CD4-positive, alpha-beta T cell treated with Interleukin-17A for 1 hour (primary cell): ENCODE measurements at regions not wholly inside any gene's neighbourhood (a gene's known extent, or its start where the extent isn't known, plus 50 kb on each side); places are given as distances from the start of the nearest gene placed in this dataset.
"Not testable (repeated sequence)": the region's sequence is repeated elsewhere in the genome, so short reads cannot be mapped to it uniquely, and the experiment has no call there.

Experiments used
- DNase-seq: peaks from one replicate; pipeline ENCODE4 v3.0.0-alpha.2; 2020

DNA sequence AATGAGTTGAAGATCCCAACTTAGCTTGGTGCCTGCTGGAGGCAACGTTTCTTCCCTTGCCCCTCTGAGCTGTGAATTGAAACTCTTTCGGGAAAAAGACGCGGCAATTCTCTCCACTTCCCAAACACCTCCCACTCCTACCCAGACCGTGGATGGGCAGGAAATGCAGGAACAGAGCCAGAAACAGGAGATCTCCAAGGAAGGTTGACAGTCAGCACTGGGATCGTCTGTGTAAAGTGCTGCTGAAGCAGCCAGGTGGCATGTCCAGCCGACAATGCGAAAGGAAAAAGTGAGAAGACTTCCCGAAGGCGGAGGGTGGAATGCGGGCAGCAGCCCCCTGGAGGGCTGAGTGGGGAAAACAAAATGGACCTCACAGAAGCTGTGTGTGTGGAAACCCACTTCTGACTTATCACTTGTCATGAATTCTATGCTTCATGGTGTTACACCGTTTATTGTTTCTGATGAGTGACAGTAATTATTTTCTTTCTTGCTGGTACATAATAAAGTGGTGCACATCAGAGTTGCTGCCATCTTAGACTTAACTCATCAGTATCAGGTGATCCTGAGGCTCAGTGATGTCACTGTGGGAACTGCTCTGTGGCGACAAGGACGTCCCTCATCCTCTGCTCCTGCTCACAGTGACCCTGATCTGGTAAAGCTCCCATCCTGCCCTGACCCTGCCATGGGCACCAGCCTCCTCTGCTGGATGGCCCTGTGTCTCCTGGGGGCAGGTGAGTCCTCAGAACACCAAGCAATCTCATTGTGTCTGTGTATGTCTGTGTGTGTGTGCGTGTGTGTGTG lies 220.5 kb upstream of the PRSS1 start:
- DNase-seq = peak; percentile 27

DNA sequence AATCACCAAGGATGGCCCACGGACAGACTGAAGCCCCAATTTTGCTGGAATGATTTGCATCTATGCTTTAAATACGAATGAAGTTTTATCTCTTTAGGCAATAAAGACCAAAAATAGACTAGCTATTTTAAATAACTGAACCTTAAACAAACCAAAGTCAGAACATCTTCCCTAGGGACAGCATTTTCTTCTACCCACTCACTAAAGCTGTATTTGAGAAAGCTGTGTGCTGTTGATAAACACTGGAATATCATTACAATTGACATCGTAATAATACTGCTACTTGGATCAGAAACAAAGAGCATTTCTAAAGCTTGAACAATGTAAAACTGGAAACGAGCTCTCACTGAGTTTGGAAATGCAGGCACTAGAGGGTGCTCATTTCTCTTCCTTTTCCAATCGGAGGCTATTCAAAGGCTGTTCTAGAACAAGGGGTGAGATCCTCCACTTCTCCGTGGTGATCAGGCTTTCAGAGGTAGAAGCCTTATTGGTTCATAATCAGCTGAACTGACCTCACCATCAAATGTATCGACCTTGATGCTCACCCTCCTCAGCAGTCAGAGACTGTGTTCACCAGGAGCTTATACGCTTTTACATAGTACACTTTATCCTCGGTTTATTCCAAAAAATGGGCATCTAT lies 225.3 kb upstream of the PRSS1 start:
- no peak for DNase-seq

DNA sequence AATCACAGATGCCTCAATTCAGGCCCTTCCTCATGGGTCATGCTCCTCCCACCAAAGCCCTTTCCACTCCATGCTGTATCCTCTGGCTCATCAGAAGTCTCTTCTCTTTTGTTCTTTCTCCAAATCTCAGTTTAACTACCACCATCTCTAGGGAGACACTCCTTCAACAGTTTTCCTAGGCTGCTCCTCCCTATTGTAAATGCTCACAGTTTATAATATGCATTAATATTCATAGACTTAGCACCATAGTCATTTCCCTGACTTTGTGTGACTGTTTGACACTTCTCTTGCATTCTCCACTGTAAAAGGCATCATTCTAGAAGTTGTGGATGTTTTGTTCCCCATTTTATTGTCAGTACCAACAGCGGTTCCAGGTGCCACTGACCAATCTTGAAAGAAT lies 226.5 kb upstream of the PRSS1 start:
- no peak for DNase-seq

DNA sequence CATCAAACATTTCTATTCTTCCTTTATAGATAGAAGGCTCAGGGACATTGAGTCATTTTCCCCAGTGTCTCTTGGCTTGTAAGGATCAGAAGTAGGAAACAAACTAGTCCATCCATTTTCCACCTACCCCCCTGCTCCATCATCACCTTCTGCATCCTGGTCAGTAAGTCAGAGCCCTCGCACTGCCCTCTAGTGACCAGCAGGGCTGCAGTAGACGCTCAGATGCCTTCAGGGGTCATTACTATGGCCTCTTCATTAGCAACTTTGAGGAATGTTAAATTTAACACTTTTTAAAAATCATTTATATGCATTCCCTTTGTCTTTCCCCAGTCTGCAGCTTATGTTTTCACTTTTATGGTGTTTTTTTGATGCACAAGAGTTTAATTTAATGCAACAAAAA lies 228.4 kb upstream of the PRSS1 start:
- not testable (repeated sequence) for DNase-seq

DNA sequence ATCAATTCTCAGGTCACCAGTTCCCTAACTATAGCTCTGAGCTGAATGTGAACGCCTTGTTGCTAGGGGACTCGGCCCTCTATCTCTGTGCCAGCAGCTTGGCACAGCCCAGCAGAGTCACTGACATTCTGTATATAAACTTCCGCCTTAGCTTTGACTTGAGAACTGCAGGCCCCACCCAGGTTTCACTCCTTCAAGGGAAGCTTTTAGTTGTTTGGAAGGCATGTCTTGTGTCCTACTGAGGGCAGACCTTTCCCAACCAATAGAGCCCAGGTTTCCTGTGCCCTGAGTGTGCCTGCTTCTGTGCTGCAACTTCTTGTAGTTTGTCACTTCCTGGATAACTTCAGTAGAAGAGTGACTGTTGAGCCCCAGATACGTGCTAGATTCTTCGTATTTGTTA lies 228.8 kb upstream of the PRSS1 start:
- not testable (repeated sequence) for DNase-seq

DNA sequence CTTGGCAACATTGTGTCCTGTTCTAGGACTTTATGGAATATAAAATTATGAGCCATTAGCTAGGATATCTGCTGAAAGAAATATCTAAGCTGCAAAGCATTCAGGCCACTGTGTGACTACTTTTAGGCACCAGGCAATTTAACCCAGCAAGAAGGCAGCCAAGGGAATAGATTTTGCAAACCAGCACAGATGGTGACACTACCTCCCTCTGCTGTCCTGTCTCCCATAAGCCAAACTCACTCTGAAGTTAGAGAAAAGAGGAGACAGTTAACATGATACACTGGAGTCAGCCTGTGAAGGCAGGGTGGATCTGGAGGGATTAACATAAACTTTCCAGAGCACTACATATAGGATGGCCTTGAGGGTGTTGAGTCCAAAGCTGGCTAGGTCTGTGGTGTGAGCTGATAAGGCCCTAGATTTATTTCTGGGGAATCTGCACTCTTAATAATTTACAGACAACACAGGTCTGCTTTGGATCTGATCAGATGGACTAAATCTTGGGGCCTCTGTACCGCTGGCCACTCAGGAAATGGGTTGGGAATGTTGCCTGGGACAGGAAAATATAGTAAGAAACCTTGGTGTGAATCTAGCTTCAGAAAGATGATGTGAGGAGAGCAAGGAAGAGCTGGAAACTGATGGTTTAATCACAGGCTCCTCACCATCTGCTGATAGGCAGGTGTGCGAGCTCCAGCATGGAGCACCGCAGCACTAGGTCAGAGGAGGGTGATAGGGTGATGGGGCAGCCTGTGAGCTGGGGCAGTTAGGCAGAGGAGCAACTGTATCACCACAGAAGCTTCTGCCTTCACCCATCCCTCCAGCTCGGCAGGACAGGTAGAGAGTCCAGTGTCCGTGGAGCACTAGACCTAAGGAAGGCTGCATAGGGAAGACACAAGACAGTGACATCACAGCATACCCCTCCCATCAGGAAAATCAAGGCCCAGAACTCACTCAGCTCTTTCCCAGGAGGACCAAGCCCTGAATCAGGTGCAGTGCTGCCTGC lies 229.9 kb upstream of the PRSS1 start:
- no peak for DNase-seq

DNA sequence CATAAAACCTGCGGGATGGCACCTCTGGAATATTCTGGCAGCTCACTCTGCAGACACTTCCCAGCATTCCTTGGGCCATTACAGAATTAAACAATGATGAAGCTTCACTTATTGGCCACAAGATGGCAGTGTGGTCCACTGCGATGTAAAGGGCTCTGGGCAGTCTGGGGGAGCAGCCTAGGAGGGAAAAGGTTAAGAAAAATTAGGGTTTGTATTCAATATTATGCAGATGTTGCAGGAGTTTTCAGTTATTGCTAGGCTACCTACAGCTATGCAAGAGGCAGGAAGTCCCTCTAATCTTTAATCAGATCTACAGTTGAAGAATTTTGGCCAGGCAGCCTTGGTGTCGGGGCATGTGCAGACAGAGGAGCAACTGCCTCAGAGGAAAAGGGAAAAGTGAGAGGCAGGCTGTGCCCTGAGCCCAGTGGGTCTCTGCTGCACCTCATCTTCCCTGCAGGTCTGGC lies 233.2 kb upstream of the PRSS1 start:
- peak; percentile 57 for DNase-seq

DNA sequence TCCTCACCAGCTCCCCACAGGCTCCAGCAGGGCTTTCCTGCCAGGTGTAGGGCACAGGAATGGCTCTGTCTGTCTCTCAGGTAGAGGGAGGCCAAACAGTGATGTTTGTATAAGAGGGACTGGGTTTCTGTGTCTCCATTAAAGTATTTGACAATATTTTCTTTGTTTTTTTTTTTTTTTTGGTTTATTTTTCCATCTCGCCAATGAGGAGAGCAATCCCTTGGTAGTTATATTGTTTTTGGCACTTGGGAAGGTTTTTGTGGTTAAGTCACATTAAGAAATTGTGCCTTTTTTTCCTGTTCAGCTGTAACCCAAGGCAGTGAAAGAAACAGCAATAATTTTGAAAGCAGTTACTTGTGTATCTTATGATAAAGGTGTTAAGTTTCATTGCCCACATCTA lies 234.6 kb upstream of the PRSS1 start:
- not testable (repeated sequence) for DNase-seq

DNA sequence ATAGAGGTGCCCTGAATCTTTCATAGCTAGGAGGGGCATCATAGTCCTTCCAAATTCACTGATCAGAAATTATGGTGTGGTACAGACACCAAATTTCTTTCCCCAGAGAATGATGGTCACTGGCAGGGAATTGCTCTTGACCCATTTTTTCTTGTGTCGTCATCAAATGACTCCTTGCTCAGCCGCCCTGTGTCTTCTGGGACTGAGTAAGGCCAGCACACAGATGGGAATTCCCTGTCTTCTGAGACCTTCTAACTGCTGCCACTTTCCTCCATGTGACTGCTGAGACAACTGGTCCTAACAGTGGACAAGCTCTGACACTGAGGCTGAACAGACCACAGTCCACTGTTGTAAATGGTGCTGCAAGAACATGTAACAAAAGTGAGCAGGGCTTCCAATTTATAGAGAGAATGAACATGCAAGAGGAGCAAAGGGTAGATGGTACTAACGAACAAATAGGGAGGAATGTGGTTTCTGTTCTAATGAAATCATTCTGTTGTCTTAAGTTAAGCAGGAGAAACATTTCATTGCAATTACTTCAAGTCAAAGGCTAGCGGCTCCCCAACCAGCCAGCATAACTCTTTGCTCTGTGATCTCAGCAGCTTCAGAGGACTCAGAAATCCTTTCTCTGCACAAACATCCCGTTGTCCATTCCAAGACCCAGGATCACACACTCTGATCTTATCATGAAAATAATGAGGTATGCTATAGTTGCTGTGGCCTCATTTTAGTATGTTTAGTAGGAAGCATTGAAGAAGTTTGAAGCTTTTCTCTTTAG lies 235.9 kb upstream of the PRSS1 start:
- DNase-seq = no peak

DNA sequence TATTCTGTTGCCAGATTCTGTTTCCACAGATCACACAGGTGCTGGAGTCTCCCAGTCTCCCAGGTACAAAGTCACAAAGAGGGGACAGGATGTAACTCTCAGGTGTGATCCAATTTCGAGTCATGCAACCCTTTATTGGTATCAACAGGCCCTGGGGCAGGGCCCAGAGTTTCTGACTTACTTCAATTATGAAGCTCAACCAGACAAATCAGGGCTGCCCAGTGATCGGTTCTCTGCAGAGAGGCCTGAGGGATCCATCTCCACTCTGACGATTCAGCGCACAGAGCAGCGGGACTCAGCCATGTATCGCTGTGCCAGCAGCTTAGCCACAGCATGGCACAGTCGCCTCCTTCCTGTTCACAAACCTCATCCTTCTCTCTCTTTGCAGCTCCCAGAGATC lies 237.5 kb upstream of the PRSS1 start:
- no peak for DNase-seq

DNA sequence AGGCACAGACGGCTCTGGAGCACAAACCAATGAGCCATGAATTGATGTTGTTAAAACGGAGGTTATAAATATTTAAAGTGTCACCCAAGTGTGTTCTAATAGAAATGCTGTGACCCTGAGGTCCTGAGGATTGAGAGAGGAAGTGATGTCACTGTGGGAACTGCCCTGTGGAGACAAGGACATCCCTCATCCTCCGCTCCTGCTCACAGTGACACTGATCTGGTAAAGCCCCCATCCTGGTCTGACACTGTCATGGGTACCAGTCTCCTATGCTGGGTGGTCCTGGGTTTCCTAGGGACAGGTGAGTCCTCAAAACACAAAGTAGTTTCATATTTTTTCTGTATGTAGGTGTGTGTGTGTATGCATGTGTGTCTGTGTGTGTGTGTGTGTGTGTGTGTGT lies 237.9 kb upstream of the PRSS1 start:
- DNase-seq = no peak

DNA sequence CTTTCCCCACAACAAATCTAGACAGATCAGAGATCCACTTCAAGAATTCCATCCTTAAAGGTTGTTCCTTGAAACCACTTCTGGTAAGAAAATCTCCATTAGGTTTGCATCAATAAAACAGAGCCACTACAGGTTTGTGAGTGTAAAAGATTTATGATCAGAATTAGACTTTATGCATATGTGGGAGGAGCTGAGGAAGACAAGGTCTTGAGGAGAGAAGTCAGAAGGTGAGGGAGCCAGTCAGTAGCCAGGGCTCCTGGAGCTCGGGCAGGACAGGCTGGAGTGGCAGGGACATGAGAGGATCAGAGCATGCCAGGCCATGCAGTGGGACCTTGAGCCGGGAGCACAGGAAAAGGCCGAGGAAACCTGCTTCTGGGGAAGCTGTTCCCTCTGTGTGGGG lies 240.0 kb upstream of the PRSS1 start:
- DNase-seq = not testable (repeated sequence)

DNA sequence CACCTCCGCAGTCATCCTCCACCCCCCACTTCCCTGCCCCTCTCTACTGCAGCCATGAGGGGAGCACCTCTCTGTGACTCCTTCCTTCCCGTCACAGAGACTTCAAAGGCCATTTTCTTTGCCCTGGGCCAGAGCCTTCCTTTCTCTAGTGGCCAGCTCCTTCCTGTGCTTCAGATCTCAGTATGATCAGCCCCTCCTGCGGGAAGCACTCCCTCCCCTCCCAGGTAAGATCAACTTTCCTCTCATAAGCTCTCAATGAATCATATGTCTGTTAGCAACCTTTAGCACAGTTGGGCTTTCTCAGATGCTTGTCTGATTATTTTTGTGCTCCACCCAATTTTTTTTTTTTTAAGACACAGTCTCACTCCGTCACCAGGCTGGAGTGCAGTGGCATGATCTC lies 241.0 kb upstream of the PRSS1 start:
- peak; percentile 32 for DNase-seq

DNA sequence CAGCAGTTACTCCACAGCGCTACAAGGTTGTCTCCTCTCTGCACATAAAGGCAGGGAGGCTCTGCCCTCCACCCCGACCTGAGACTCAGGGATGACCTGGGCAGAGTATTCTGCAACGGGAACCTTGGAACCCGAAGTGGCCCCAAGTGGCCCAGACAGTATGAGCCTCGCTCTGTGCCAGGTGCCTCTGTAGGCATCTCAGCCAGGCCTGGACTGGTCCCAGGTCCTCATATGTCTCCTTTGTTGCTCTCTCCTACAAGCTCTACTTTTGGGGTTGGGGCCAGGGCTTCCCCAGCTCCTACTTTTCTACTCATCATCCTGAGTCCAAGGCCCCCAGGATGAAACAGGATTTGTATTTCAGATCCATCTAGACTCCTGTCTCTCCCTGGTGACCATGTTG lies 241.5 kb upstream of the PRSS1 start:
- DNase-seq = no peak

DNA sequence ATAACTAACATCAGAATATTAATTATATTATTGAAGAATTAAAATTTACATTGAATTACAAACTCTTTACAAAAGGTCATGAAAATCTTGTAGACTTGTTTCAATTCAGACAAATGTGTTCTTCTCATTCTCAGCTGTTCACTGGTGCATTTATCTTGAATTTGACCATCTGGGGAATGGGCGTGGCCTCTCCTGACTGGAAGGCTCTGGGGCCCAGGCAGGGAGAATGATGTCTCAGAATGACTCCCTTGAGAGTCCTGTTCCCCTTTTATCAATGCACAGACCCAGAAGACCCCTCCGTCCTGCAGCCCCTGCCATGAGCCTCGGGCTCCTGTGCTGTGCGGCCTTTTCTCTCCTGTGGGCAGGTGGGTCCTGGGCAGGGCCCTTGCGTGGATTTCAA lies 242.2 kb upstream of the PRSS1 start:
- not testable (repeated sequence) for DNase-seq

DNA sequence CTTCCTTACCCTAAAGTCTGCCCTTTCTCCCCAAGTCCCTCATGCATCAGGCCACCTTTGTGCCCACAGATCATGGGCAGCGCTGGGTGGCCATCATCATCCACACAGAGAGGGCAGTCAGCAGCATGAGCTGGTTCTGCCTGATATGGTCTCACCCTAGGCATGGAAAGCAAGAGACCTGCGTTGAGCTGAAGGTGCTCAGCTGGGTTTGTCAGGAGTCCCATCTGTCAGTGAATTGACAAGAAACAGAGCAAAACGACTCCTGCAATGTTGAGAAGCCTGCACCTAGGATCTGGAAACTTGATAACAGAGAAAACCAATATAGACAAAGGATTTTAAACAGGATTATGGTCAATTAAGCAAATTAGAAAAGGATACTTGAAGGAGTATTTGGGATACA lies 242.7 kb upstream of the PRSS1 start:
- DNase-seq = no peak

DNA sequence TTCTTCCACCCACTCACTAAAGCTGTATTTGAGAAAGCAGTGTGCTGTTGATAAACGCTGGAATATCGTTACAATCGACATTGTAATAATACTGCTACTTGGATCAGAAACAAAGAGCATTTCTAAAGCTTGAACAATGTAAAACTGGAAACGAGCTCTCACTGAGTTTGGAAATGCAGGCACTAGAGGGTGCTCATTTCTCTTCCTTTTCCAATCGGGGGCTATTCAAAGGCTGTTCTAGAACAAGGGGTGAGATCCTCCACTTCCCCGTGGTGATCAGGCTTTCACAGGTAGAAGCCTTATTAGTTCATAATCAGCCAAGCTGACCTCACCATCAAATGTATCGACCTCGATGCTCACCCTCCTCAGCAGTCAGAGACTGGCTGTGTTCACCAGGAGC lies 245.3 kb upstream of the PRSS1 start:
- not testable (repeated sequence) for DNase-seq

DNA sequence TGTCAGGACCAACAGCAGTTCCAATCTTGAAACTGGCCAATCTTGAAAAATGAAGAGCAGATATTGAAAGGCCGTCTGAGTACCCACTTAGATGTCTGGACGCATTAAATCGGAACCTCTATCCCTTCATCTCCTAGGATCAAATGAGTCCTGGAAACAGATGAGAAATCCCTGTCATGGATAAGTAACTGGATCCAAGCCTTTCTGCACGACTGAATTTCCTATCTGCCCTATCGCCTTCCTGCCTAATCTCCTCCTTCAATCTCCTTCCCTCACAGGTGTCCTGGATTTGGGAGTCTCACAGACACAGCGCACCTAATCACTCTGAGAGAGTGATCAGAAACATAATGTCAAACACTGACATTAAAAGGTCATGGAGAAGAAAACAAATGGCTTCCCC lies 245.2 kb upstream of the PRSS58 start:
- DNase-seq = no peak

DNA sequence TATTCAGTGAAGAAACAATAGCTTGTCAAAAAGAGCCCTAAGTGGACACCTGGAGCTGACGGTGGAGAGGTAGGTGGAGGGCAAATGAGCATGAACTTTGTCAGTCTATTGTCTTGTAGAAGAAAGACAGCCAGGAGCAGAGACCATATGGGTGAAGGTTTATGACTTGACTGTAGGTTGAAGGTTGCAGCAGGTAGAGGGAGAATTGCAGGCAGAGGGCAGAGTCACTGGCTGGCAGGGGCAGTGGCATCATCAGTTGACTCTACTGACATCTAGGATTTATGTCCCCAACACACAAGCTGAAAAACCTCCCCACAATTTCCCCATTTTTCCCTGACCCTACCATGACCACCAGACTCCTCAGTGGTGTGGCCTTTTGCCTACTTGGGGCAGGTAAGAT lies 243.6 kb upstream of the PRSS58 start:
- DNase-seq = no peak

DNA sequence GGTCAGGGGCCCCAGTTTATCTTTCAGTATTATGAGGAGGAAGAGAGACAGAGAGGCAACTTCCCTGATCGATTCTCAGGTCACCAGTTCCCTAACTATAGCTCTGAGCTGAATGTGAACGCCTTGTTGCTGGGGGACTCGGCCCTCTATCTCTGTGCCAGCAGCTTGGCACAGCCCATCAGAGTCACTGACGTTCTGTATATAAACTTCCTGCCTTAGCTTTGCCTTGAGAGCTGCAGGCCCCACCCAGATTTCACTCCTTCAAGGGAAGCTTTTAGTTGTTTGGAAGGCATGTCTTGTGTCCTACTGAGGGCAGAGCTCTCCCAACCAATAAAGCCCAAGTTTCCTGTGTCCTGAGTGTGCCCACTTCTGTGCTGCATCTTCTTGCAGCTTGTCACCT lies 242.5 kb upstream of the PRSS58 start:
- DNase-seq = peak; percentile 26

DNA sequence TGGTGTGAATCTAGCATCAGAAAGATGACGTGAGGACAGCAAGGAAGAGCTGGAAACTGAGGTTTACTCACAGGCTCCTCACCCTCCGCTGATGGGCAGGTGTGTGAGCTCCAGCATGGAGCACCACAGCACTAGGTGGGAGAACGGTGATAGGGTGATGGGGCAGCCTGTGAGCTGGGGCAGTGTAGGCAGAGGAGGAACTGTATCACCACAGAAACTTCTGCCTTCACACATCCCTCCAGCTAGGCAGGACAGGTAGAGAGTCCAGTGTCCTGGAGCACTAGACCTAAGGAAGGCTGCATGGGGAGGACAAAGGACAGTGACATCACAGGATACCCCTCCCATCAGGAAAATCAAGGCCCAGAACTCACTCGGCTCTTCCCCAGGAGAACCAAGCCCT lies 241.8 kb upstream of the PRSS58 start:
- DNase-seq = no peak

DNA sequence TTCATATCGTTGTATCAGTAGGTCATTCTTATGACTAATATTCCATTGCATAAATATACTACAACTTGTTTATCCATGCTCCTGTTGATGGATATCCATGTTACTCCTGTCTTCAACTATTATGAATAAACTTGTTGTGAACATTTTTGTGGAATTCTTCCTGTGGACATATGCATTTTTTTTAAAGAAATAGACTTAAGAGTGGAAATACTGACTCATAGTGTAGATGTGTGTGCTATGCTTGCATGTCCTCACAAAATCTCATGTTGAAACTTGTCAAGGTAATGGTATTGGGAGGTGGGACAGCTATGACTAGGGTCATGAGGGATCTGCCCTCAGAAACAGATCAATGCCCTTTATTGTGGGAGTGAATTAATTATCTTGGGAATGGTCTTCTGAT lies 240.5 kb upstream of the PRSS58 start:
- no peak for DNase-seq
